ENCODE measurements at regions not wholly inside any gene's neighbourhood (a gene's known extent, or its start where the extent isn't known, plus 50 kb on each side); places are given as distances from the start of the nearest gene placed in this dataset.

DNA sequence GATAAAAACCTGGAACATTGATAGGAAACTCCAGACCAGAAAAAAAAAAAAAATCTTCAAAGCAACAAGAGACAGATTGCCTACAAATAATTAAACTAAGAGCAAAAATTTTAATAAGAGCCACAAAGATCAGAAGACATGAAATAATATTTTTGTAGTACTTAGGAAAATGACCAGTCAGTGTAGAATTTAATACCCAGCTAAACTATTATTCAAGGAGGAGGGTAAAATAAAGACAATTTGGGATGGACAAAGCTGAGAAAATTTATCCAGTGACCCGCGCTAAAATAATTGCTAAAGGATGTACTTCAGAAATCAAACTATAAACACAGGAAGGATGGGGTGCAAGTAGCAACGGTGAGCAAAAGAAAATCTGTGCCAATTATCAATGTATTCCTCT, 133.2 kb downstream of the AQP9 start:
- TF ChIP-seq EZH2 (IDR thresholded peaks at IDR 0.05; ENCODE audit: borderline replicate concordance, low read length), result no peak
- TF ChIP-seq, protein P1, sequence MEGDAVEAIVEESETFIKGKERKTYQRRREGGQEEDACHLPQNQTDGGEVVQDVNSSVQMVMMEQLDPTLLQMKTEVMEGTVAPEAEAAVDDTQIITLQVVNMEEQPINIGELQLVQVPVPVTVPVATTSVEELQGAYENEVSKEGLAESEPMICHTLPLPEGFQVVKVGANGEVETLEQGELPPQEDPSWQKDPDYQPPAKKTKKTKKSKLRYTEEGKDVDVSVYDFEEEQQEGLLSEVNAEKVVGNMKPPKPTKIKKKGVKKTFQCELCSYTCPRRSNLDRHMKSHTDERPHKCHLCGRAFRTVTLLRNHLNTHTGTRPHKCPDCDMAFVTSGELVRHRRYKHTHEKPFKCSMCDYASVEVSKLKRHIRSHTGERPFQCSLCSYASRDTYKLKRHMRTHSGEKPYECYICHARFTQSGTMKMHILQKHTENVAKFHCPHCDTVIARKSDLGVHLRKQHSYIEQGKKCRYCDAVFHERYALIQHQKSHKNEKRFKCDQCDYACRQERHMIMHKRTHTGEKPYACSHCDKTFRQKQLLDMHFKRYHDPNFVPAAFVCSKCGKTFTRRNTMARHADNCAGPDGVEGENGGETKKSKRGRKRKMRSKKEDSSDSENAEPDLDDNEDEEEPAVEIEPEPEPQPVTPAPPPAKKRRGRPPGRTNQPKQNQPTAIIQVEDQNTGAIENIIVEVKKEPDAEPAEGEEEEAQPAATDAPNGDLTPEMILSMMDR (conservative IDR thresholded peaks at IDR 0.05 in 1 of 2, IDR thresholded peaks at IDR 0.05 in 1 of 2; ENCODE audit: extremely low read depth in 1 of 2, insufficient read depth in 1 of 2, low read depth in 1 of 2, low read length in 2 of 2), result no peak

Data from mammary epithelial cell (primary cell).